CD4-positive, alpha-beta memory T cell (primary cell): ENCODE measurements at regions not wholly inside any gene's neighbourhood (a gene's known extent, or its start where the extent isn't known, plus 50 kb on each side); places are given as distances from the start of the nearest gene placed in this dataset.

Source experiments
- CTCF ChIA-PET: fragments of 350-600 bp; sonication (Branson Sonifier 250); formaldehyde crosslinking; loops from one replicate; lab custom pipeline; 2021; ENCODE audit warnings: inconsistent platforms; ENCODE audit not compliant: partially characterized antibody; lab: Charles Lee
- POLR2A ChIA-PET: fragments of 350-600 bp; sonication (Branson Sonifier 250); formaldehyde crosslinking; loops from one replicate; lab custom pipeline; 2021; ENCODE audit not compliant: partially characterized antibody; lab: Charles Lee
- DNase-seq, 5 donors: peaks; one replicate each; pipeline versions ENCODE4 v3.0.0 to v3.0.0-alpha.2; 2020 to 2022; ENCODE audit warnings: mixed read lengths in 1 of 5
- H3K27ac ChIP-seq: one replicate; pipeline ENCODE4 v1.7.0; 2013; ENCODE audit warnings: low read depth, low read length
- H3K27me3 ChIP-seq: 2 replicates; pipeline ENCODE4 v1.7.0; 2013; ENCODE audit warnings: mild to moderate bottlenecking, low read length, moderate library complexity; ENCODE audit not compliant: insufficient read depth
- H3K36me3 ChIP-seq: 2 replicates; pipeline ENCODE4 v1.7.0; 2013; ENCODE audit warnings: mild to moderate bottlenecking, low read length, moderate library complexity; ENCODE audit not compliant: insufficient read depth
- H3K4me1 ChIP-seq: 2 replicates; pipeline ENCODE4 v1.7.0; 2013; ENCODE audit warnings: mild to moderate bottlenecking, low read length, moderate library complexity; ENCODE audit not compliant: insufficient read depth
- H3K4me3 ChIP-seq, 2 donors: one replicate each; pipeline ENCODE4 v1.7.0; 2013; ENCODE audit warnings: low read length in 2 of 2, mild to moderate bottlenecking in 1 of 2
- H3K9me3 ChIP-seq, 2 donors: one replicate each; pipeline ENCODE4 v1.7.0; 2013; ENCODE audit warnings: low read length in 2 of 2, control low read depth in 1 of 2; ENCODE audit not compliant: control insufficient read depth in 1 of 2
- H3K27ac Mint-ChIP-seq, 7 donors: one replicate each; pipeline ENCODE4 v1.8.0; 2020 to 2021; ENCODE audit warnings: mixed read lengths in 7 of 7, mild to moderate bottlenecking in 6 of 7, inconsistent platforms in 3 of 7, moderate library complexity in 3 of 7
- H3K27me3 Mint-ChIP-seq, 2 donors: one replicate each; pipeline ENCODE4 v1.8.0; 2020 to 2021; ENCODE audit warnings: mixed read lengths in 2 of 2
- H3K36me3 Mint-ChIP-seq, 2 donors: one replicate each; pipeline ENCODE4 v1.8.0; 2020 to 2021; ENCODE audit warnings: mixed read lengths in 2 of 2, inconsistent platforms in 1 of 2, mild to moderate bottlenecking in 1 of 2
- H3K4me1 Mint-ChIP-seq, 4 donors: one replicate each; pipeline ENCODE4 v1.8.0; 2020 to 2021; ENCODE audit warnings: mixed read lengths in 4 of 4, mild to moderate bottlenecking in 1 of 4
- H3K4me3 Mint-ChIP-seq, 8 donors: one replicate each; pipeline ENCODE4 v1.8.0; 2020 to 2021; ENCODE audit warnings: mixed read lengths in 8 of 8, mild to moderate bottlenecking in 7 of 8, moderate library complexity in 6 of 8, inconsistent platforms in 3 of 8
- H3K9me3 Mint-ChIP-seq, 8 donors: one replicate each; pipeline ENCODE4 v1.8.0; 2020 to 2021; ENCODE audit warnings: mixed read lengths in 8 of 8, mild to moderate bottlenecking in 5 of 8, inconsistent platforms in 3 of 8, moderate library complexity in 1 of 8
- intact Hi-C: fragments of 100-400 bp; cut with micrococcal nuclease; formaldehyde crosslinking; loops from one replicate; pipeline ENCODE4 v1.15.1; 2023

GRCh38 chr3:70899816-70900215, 587.4 kb upstream of the MDFIC2 start:
- intact Hi-C loops: no loop called here
- POLR2A ChIA-PET: no interaction called here
- no peaks in the 10 kb centered on the region for H3K4me1 Mint-ChIP-seq
- no peaks in the 10 kb centered on the region for H3K4me1 ChIP-seq
- CTCF ChIA-PET: no interaction called here
- H3K36me3 Mint-ChIP-seq: peaks cover 0 to 7% of the 10 kb centered on the region in 2 donors
- peaks cover 0 to 12% (median under 1%) of the 10 kb centered on the region in 8 donors for H3K9me3 Mint-ChIP-seq
- no peak overlapping the region for H3K27ac Mint-ChIP-seq
- no peaks in the 10 kb centered on the region for H3K9me3 ChIP-seq
- DNase-seq: no peak
- H3K27ac ChIP-seq: no peak overlapping the region
- H3K4me3 Mint-ChIP-seq: no peak overlapping the region
- peaks cover 10 to 14% of the 10 kb centered on the region in 2 donors for H3K27me3 Mint-ChIP-seq
- no peaks in the 10 kb centered on the region for H3K27me3 ChIP-seq
- H3K4me3 ChIP-seq: no peak overlapping the region
- H3K36me3 ChIP-seq: no peaks in the 10 kb centered on the region

- intact Hi-C loops: no loop called here
- peaks cover 0 to 4% (median 0%) of the 10 kb centered on the region in 8 donors for H3K9me3 Mint-ChIP-seq
- no peaks in the 10 kb centered on the region for H3K36me3 Mint-ChIP-seq
- no peaks in the 10 kb centered on the region for H3K4me1 ChIP-seq
- H3K27ac Mint-ChIP-seq: no peak overlapping the region
- H3K27me3 Mint-ChIP-seq: no peaks in the 10 kb centered on the region
- no peak for DNase-seq
- H3K9me3 ChIP-seq: no peaks in the 10 kb centered on the region
- H3K27ac ChIP-seq: no peak overlapping the region
- CTCF ChIA-PET: no interaction called here
- no peak overlapping the region for H3K4me3 Mint-ChIP-seq
- H3K4me1 Mint-ChIP-seq: no peaks in the 10 kb centered on the region
- POLR2A ChIA-PET: no interaction called here
- H3K36me3 ChIP-seq: no peaks in the 10 kb centered on the region
- no peaks in the 10 kb centered on the region for H3K27me3 ChIP-seq
- no peak overlapping the region for H3K4me3 ChIP-seq
Measured at GRCh38 chr3:70890020-70890394, 577.6 kb upstream of the MDFIC2 start.

- Histone ChIP-seq H3K27ac (no peak overlapping the region), H3K4me1 (no peaks in the 10 kb centered on the region), H3K27me3 (no peaks in the 10 kb centered on the region), H3K36me3 (no peaks in the 10 kb centered on the region), H3K4me3 (no peak overlapping the region), H3K9me3 (no peaks in the 10 kb centered on the region)
- no peaks in the 10 kb centered on the region for H3K27me3 Mint-ChIP-seq
- DNase-seq: no peak
- POLR2A ChIA-PET: no interaction called here
- H3K27ac Mint-ChIP-seq: no peak overlapping the region
- no peak overlapping the region for H3K4me3 Mint-ChIP-seq
- CTCF ChIA-PET: no interaction called here
- no peaks in the 10 kb centered on the region for H3K4me1 Mint-ChIP-seq
- no peaks in the 10 kb centered on the region for H3K36me3 Mint-ChIP-seq
- intact Hi-C loops: no loop called here
- H3K9me3 Mint-ChIP-seq: peaks cover 0 to 2% (median 0%) of the 10 kb centered on the region in 8 donors
Measured at GRCh38 chr3:70889162-70890019, 577.0 kb upstream of the MDFIC2 start.

- Histone ChIP-seq H3K27ac (no peak overlapping the region), H3K36me3 (no peaks in the 10 kb centered on the region), H3K4me1 (no peaks in the 10 kb centered on the region), H3K4me3 (no peak overlapping the region), H3K9me3 (no peaks in the 10 kb centered on the region), H3K27me3 (no peaks in the 10 kb centered on the region)
- Mint-ChIP-seq H3K27ac (no peak overlapping the region), H3K9me3 (peaks cover 0 to 2% (median 0%) of the 10 kb centered on the region in 8 donors), H3K27me3 (peaks cover 4 to 8% of the 10 kb centered on the region in 2 donors), H3K4me3 (no peak overlapping the region), H3K36me3 (no peaks in the 10 kb centered on the region), H3K4me1 (no peaks in the 10 kb centered on the region)
- ChIA-PET POLR2A (no interaction called here), CTCF (no interaction called here)
- DNase-seq: no peak
- intact Hi-C loops: no loop called here
Measured at GRCh38 chr3:70885636-70886035, 573.2 kb upstream of the MDFIC2 start.

GRCh38 chr3:70882104-70882503, 569.7 kb upstream of the MDFIC2 start:
- CTCF ChIA-PET: no interaction called here
- Mint-ChIP-seq H3K27me3 (peaks cover 6 to 13% of the 10 kb centered on the region in 2 donors), H3K4me3 (no peak overlapping the region), H3K27ac (no peak overlapping the region), H3K36me3 (no peaks in the 10 kb centered on the region), H3K9me3 (peaks cover 0 to 20% (median 15%) of the 10 kb centered on the region in 8 donors), H3K4me1 (no peaks in the 10 kb centered on the region)
- intact Hi-C loops: no loop called here
- no peaks in the 10 kb centered on the region for H3K36me3 ChIP-seq
- no peak overlapping the region for H3K4me3 ChIP-seq
- POLR2A ChIA-PET: no interaction called here
- DNase-seq: no peak
- H3K9me3 ChIP-seq: no peaks in the 10 kb centered on the region
- H3K27me3 ChIP-seq: no peaks in the 10 kb centered on the region
- H3K27ac ChIP-seq: no peak overlapping the region
- H3K4me1 ChIP-seq: no peaks in the 10 kb centered on the region

GRCh38 chr3:70880421-70880820, 568.0 kb upstream of the MDFIC2 start:
- Mint-ChIP-seq H3K9me3 (peaks cover 0 to 22% (median 16%) of the 10 kb centered on the region in 8 donors), H3K27ac (no peak overlapping the region), H3K27me3 (peaks cover 6 to 13% of the 10 kb centered on the region in 2 donors), H3K36me3 (no peaks in the 10 kb centered on the region), H3K4me1 (no peaks in the 10 kb centered on the region), H3K4me3 (no peak overlapping the region)
- intact Hi-C loops: no loop called here
- H3K9me3 ChIP-seq: no peaks in the 10 kb centered on the region
- no peaks in the 10 kb centered on the region for H3K4me1 ChIP-seq
- no peaks in the 10 kb centered on the region for H3K36me3 ChIP-seq
- H3K4me3 ChIP-seq: no peak overlapping the region
- DNase-seq: no peak
- H3K27ac ChIP-seq: no peak overlapping the region
- H3K27me3 ChIP-seq: no peaks in the 10 kb centered on the region
- ChIA-PET POLR2A (no interaction called here), CTCF (no interaction called here)

- peaks cover 0 to 34% (median 26%) of the 10 kb centered on the region in 8 donors for H3K9me3 Mint-ChIP-seq
- no peak overlapping the region for H3K27ac ChIP-seq
- intact Hi-C loops: no loop called here
- no peak overlapping the region for H3K27ac Mint-ChIP-seq
- no peaks in the 10 kb centered on the region for H3K36me3 ChIP-seq
- no peaks in the 10 kb centered on the region for H3K4me1 ChIP-seq
- no peaks in the 10 kb centered on the region for H3K27me3 ChIP-seq
- no peak for DNase-seq
- H3K4me1 Mint-ChIP-seq: no peaks in the 10 kb centered on the region
- H3K9me3 ChIP-seq: no peaks in the 10 kb centered on the region
- CTCF ChIA-PET: no interaction called here
- POLR2A ChIA-PET: no interaction called here
- H3K4me3 ChIP-seq: no peak overlapping the region
- H3K4me3 Mint-ChIP-seq: no peak overlapping the region
- H3K36me3 Mint-ChIP-seq: peaks cover 2 to 4% of the 10 kb centered on the region in 2 donors
- peaks cover 5 to 8% of the 10 kb centered on the region in 2 donors for H3K27me3 Mint-ChIP-seq
Measured at GRCh38 chr3:70876154-70876553, 563.7 kb upstream of the MDFIC2 start.
